ENCODE measurements at regions not wholly inside any gene's neighbourhood (a gene's known extent, or its start where the extent isn't known, plus 50 kb on each side); places are given as distances from the start of the nearest gene placed in this dataset.
"Not testable (repeated sequence)": the region's sequence is repeated elsewhere in the genome, so short reads cannot be mapped to it uniquely, and the experiment has no call there.

GRCh38 chr13:109329175-109329574 is 457.2 kb downstream of the IRS2 start:
- TF ChIP-seq CTCF (conservative IDR thresholded peaks at IDR 0.05; ENCODE audit: low read depth), result no peak
- CTCF ChIA-PET, result no interaction called here
- no peak for DNase-seq (ENCODE audit: low spot score)
- POLR2A ChIA-PET (ENCODE audit: low non-redundant PET), result no interaction called here
- no peak overlapping the region for H3K27ac ChIP-seq

- ChIA-PET CTCF (no interaction called here), POLR2A (ENCODE audit: low non-redundant PET) (no interaction called here)
- DNase-seq (ENCODE audit: low spot score), result no peak
- no peak overlapping the region for H3K27ac ChIP-seq
- no peak for TF ChIP-seq CTCF (conservative IDR thresholded peaks at IDR 0.05; ENCODE audit: low read depth)
These were observed 459.8 kb downstream of the IRS2 start for GRCh38 chr13:109326601-109327000.

- no peak overlapping the region for H3K27ac ChIP-seq
- POLR2A ChIA-PET (ENCODE audit: low non-redundant PET), result no interaction called here
- DNase-seq (ENCODE audit: low spot score), result no peak
- CTCF ChIA-PET, result no interaction called here
- no peak for TF ChIP-seq CTCF (conservative IDR thresholded peaks at IDR 0.05; ENCODE audit: low read depth)
These were observed 463.0 kb downstream of the IRS2 start for GRCh38 chr13:109323338-109323737.

- CTCF ChIA-PET, result no interaction called here
- no peak overlapping the region for H3K27ac ChIP-seq
- no peak for TF ChIP-seq CTCF (conservative IDR thresholded peaks at IDR 0.05; ENCODE audit: low read depth)
- POLR2A ChIA-PET (ENCODE audit: low non-redundant PET), result no interaction called here
- DNase-seq (ENCODE audit: low spot score), result no peak
These were observed 467.3 kb downstream of the IRS2 start for GRCh38 chr13:109318945-109319590.

GRCh38 chr13:109315481-109315880 is 470.9 kb downstream of the IRS2 start:
- H3K27ac ChIP-seq, result no peak overlapping the region
- TF ChIP-seq CTCF (conservative IDR thresholded peaks at IDR 0.05; ENCODE audit: low read depth), result no peak
- CTCF ChIA-PET, result no interaction called here
- POLR2A ChIA-PET (ENCODE audit: low non-redundant PET), result no interaction called here
- no peak for DNase-seq (ENCODE audit: low spot score)

GRCh38 chr13:109314101-109314500 is 472.3 kb downstream of the IRS2 start:
- ChIA-PET POLR2A (ENCODE audit: low non-redundant PET) (no interaction called here), CTCF (no interaction called here)
- TF ChIP-seq CTCF (conservative IDR thresholded peaks at IDR 0.05; ENCODE audit: low read depth), result no peak
- H3K27ac ChIP-seq, result no peak overlapping the region
- DNase-seq (ENCODE audit: low spot score), result no peak

- no peak for TF ChIP-seq CTCF (conservative IDR thresholded peaks at IDR 0.05; ENCODE audit: low read depth)
- ChIA-PET CTCF (no interaction called here), POLR2A (ENCODE audit: low non-redundant PET) (no interaction called here)
- no peak for DNase-seq (ENCODE audit: low spot score)
- no peak overlapping the region for H3K27ac ChIP-seq
These were observed 474.0 kb downstream of the IRS2 start for GRCh38 chr13:109312399-109312798.

GRCh38 chr13:109311431-109311976 is 474.9 kb downstream of the IRS2 start:
- CTCF ChIA-PET; POLR2A ChIA-PET (ENCODE audit: low non-redundant PET); DNase-seq (ENCODE audit: low spot score); H3K27ac ChIP-seq: not testable (repeated sequence)
